ENCODE measurements at regions not wholly inside any gene's neighbourhood (a gene's known extent, or its start where the extent isn't known, plus 50 kb on each side); places are given as distances from the start of the nearest gene placed in this dataset.
"Not testable (repeated sequence)": the region's sequence is repeated elsewhere in the genome, so short reads cannot be mapped to it uniquely, and the experiment has no call there.

DNA sequence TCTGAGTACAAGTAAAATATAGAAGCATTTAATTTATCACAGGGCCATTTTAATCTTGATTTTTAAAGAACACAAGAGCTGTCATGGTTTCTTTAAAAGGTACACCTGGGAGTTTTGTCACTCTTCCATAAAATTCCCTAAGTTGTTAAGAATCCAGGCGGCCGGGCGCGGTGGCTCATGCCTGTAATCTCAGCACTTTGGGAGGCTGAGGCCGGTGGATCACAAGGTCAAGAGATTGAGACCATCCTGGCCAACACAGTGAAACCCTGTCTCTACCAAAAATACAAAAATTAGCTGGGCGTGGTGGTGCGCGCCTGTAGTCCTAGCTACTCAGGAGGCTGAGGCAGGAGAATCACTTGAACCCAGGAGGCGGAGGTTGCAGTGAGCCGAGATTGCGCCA, 278.3 kb downstream of the PCDH17 start:
- not testable (repeated sequence) for DNase-seq (ENCODE audit: low spot score)

DNA sequence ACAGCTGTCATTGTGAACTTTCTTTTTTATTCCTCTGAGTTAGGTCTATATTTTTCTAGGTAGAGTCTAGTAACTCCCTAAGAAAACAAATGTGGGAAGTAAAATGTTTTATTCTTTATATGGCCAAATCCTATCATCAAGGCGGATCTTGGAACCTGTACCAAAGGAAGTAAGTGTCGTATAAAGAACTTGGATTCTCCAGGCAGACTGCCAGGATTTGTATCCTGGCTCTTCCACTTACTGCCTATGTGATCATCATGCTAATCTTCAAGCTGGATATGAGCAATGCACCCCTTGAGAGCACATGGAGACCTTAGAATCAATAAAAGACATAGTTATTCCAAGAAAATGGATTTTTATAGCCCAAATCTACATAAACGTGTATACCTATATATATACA, 286.5 kb downstream of the PCDH17 start:
- no peak for DNase-seq (ENCODE audit: low spot score)

DNA sequence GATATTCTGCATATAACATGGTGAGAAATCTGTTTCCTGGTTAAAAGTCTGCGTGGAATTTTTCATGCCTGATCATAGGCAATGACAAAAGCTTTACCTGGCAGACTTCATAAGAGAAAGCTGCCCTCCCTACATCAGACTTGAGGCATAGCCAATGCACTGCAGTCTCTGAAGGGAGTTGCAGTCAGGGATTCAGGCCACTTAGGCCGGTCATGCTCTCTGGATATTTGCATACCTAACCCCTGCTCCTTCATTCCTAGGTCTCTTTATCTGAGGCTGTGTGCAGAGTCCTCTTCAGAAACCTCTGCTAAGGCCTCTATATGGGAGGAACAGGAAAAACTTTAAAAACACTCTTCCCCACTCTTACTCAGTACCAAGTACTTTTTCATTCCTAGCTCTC, 287.4 kb downstream of the PCDH17 start:
- no peak for DNase-seq (ENCODE audit: low spot score)

DNA sequence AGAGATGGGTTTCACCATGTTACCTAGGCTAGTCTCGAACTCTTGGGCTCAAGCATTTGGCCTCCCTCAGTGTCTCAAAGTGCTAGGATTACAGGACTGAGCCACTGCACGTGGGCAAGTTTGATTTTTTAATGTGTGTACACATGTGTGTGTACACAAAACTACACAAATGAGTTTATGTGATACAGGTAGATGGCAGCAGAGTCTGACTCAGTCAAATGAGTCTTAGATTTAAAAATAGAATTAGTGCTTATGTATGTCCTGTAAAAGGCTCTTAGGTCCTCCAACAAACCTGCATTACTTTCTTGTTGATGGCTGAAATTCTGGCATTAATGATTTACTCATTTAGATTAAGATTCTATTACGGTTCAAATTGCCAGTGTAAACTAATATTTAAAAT, 293.7 kb downstream of the PCDH17 start:
- DNase-seq (ENCODE audit: low spot score) = no peak

DNA sequence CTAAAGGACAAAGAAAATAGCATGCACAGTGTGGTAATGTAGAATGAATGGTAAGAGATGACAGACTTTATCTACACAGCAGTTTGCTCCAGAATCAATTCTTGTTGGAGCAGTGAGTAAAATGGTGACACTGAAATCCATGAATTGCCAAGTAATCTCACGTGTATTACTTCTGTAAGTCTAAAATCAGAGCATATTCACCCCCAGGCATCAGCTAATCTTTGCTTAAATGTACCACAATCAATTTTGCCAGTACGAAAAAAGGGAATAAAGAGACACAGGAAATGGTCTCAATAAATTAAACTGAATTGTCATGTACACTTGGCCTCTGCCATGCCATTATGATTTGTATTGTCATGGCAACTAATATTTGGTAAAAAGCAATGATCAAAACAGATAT, 294.2 kb downstream of the PCDH17 start:
- no peak for DNase-seq (ENCODE audit: low spot score)

DNA sequence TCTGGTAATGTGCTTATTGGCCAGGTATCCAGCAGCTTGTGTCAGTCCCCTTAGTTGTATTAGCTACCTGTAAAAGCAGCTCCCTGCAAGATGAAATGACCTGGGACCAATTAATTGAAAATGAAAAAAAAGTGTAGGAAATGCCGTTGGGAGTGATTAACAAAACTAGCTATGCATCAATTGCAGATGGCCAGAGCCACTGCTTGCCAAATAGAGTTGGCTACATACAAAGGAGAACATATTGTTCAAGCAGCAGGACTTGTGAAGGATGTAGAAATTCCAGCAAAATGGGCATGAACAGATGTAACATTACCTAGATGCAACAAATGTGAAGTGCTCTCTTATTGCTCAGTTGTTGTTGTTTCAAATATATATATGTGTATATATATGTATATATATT, 300.5 kb downstream of the PCDH17 start:
- DNase-seq (ENCODE audit: low spot score) = no peak

DNA sequence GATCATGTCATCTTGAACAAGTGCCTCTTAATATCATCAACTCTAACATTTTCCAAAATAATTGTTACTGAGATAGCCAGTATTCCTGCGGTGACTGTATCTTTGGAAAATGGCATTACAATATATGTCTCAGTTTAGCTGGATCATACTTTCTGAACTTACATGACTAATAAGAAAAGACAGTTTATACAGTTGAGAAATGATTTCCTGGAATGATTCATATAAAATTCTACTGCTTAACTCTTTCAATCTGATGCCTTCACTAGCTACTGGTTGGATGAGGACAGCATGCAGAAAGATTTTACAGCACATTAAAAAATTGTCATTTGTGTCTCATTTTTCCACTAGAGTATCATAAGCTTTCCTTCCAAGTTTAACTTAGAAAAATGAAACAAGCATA, 302.1 kb downstream of the PCDH17 start:
- DNase-seq (ENCODE audit: low spot score) = no peak

DNA sequence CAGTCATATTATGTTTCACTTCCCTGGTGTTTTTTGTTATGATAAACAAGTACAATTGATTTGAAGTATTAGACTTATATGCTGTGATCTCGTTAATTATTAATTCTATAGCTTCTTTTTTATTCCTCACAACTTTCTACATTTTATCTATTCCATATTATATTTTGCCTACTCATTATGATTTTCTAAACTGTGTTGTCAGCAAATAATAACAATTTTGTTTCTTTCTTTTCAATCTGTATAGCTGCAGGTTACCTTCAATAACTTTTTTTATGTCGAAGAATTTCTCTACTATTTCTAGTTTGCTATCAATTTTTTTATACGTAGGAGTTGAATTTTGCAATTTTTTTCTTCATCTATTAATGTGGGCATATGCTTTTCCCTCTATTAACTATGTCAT, 304.4 kb downstream of the PCDH17 start:
- DNase-seq (ENCODE audit: low spot score) = no peak

DNA sequence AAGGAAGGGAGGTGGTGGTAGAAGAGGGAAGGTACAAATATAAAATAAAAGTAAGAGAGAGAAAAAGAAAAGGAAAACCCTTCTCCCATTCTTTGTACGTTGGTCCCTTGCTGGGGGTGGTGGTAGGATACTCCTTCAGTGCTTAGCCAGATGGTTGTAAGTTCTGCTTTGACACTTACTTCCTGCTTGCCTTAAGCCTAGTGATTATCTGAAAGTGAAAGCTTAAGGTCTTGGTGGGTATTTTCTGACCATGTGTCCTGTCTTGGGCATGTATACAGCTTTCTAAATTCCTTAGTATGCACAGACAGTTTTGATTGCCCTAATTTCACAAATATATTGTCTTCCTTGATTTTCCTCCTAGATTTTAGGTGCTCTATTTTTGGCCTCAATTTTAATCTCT, 314.8 kb downstream of the PCDH17 start:
- no peak for DNase-seq (ENCODE audit: low spot score)

DNA sequence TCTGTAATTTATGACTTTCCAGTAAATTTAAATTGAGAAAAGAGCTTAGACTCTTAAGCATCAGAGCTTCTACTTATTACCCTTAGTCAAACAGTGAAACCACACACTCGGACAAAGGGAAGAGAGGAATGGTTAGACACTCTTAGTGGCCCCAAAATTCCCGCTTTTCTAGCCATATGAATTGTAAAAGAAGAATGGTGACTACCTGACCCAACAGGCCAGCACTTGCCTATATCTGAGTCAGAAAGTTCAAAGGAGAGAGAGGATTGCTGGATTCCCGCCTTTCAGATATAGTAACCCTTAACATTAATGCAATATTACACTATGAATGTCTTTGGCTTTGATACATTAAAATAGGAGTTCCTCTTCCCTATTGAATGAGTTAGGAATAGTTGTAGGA, 317.3 kb downstream of the PCDH17 start:
- DNase-seq (ENCODE audit: low spot score) = no peak

DNA sequence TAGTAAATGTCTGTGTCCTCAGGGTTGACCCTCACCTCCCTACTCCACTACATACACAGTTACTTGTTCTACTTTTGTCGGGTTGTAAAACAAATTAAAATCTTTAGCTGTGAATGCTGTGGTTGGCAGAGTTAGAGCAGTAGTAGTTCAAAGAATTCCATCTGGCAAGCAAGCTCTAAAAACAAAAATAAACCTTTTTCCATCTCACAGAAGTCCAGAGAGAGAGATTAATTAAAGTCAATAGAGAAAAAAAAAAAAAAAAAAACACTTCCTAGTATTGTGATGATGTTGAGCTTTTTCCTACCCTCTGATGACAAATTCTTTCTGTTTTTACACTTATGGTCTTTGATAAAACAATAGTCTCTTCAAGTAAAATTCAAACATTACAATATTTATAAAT, 338.4 kb downstream of the PCDH17 start:
- no peak for DNase-seq (ENCODE audit: low spot score)

DNA sequence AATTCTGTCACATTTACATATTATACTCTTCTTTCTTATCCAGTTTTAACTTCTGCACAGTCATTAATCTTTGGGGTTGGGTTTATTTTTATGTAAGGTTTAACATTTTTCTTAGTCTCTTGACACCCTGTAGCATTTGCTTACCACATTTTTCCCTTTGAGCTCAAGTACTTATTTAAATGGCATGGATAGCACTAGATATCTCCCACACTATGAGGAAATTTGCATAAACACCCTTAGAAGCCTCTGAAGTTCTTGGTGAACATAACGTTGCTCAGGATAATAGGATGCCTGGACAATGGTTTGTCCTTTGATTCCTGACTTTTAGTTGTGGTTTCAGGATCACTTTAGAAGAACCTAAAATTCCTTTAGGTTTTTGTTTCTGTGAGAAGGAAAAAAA, 338.9 kb downstream of the PCDH17 start:
- no peak for DNase-seq (ENCODE audit: low spot score)

DNA sequence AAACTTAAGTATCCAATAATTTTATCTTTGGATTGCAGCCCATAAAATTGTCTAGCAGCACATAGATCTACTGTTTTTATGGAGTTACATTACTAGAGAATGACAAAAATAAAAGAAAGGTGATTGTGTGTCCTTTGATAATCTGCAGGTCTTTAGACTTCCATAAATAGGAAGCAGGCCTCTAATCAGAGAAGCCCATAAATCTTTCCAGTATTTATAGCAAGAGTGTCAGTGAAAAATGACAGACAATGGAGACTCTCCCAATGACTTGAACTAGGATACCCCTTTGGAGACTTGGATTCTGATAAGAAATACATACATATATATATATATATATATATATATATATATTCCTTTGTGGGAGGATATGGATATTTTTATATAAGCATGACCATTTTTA, 351.2 kb downstream of the PCDH17 start:
- no peak for DNase-seq (ENCODE audit: low spot score)

DNA sequence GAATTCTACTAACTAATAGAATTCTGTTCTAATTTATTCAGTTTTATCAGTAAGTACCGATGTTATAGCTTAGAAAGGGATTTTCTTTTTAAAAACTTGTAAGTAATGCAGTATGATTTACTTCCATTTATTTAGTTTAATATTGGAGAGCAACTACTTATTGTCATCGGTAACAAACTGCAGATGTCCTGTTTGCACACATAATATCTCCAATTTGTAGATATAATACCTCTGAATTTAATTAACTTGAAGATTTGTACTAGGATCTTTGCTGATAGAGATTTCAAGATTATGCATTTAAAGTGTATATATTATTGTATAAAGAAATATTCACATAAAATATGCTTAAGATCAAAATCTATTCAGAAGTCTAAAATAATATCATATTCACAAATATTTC, 356.7 kb downstream of the PCDH17 start:
- no peak for DNase-seq (ENCODE audit: low spot score)

DNA sequence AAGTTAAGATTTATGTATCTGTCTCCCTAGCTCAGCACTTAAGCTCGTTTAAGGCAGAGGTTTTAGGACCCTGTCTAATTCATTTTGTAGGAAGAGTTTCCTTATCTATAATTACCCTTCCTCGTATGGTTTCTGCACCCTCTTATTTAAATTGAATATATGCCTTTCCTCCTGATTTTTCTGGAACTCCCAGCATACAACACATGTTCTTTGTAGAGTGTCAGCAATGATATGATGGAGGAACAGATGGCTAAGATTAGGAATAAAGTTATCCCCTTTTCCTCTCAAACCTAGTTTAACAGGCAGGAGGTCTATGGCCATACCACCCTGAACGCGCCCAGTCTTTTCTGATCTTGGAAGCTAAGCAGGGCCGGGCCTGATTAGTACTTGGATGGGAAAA, 359.5 kb downstream of the PCDH17 start:
- DNase-seq (ENCODE audit: low spot score) = no peak

DNA sequence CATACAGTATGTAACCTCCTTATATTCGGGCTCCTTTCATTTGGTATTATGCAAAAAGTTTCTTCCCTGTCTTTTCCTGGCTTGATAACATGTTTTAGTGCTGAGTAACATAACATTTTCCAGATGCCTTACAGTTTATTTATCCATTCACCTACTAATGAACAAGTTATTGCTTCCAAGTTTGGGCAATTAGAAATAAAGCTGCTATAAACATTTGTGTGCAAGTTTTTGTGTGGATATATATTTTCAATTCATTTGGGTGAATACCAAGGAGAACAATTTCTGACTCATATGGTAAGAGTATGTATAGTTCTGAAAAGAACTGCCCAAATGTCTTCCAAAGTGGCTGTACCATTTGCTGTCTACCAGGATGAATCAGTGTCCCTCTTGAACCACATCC, 360.9 kb downstream of the PCDH17 start:
- DNase-seq (ENCODE audit: low spot score) = no peak

DNA sequence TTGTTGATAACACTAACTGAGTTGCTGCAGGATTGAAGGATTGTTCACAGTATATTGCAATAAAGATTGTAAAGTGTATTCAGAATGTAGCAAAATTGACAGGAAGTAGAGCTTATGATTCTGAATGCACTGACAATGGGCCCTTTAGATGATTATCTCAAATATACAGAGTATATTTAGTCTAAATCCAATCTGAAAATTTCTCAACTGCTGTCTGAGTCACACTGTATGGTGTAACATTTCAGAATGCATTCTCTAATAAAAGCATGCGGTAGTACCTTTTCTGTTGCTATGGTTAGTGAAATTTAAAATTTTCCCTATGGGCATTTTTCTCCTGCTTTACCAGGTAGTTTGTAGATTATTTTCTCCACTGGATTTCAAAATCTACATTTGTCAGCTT, 365.2 kb downstream of the PCDH17 start:
- no peak for DNase-seq (ENCODE audit: low spot score)

DNA sequence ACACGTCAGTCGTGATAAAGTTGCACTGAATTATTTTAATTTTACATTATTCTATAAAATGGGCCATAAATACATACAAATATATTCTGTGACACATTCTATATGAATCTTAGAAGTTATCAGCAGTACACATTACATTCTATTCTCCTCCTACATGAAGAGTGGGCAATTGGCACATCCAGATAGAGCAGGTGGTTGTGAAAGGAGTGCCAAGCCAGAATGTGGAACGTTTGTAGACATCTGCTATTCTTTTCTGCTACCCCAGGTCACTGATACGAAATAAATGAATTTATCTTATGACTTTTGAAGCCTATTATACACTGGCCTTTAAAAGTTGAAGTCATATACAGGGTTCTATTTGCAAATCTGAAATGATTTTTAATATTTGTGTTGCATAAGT, 373.2 kb downstream of the PCDH17 start:
- DNase-seq (ENCODE audit: low spot score) = no peak

DNA sequence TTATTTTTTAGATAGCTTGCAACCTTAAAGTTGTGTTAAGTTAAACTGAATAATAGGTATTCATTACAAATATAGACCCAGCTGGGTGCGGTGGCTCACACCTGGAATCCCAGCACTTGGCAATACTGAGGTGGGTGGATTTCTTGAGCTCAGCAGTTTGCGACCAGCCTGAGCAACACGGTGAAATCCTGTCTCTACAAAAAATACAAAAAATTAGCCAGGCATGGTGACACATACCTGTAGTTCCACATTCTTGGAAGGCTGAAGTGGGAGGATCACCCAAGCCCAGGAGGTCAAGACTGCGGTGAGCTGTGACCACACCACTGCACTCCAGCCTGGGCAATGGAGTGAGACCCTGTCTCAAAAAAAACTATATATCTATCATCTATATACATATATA, 386.5 kb downstream of the PCDH17 start:
- DNase-seq (ENCODE audit: low spot score) = no peak

DNA sequence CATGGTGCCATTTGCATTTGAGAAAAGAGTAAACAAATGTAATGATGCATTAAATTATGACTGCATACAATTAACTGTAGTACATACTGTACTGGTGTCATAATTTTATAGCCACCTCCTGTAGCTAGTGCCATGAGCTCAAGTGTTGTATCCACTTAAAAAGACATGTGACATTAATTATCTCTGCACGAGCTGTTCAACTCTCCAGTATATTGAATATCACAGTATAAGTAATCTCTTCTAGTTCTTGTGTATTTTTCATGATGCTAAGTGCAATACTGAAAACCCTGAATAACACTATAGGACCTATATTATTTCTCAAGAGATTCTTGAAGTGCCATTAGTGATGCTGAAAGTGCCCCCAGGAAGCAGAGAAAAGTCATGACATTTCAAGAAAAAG, 387.3 kb downstream of the PCDH17 start:
- no peak for DNase-seq (ENCODE audit: low spot score)

DNA sequence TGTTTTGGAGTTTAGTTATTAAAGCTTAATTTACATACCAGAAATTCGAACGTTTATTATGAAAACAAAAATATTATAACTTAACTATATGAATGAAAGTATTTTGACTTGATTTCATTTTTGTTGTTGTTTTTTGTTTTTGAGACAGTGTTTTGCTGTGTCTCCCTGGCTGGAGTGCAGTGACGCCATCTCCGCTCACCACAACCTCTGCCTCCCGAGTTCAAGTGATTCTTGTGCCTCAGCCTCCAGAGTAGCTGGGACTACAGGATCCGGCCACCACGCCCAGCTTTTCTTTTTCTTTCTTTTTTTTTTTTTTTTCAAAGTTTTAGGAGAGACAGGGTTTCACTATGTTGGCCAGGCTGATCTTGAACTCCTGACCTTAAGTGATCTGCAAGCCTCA, 392.6 kb downstream of the PCDH17 start:
- DNase-seq (ENCODE audit: low spot score) = no peak

DNA sequence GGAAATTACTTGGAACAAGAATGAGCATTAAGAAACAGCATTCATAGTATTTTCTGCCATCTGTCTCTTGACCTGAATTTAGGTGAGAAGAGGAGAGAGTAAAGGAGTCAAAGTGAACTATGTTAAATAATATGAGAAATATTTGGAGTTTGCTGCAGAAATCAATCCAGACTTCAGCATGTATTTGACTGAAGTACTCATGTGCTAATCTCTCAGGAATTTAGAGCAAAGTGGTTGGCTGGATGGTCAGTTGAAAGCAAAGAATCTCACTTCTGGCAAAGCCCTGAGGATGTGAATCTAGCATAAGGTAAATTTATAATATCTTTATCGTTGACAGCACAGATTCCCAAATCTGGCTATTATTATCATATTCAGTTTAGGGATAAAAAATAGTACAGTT, 394.3 kb downstream of the PCDH17 start:
- no peak for DNase-seq (ENCODE audit: low spot score)

DNA sequence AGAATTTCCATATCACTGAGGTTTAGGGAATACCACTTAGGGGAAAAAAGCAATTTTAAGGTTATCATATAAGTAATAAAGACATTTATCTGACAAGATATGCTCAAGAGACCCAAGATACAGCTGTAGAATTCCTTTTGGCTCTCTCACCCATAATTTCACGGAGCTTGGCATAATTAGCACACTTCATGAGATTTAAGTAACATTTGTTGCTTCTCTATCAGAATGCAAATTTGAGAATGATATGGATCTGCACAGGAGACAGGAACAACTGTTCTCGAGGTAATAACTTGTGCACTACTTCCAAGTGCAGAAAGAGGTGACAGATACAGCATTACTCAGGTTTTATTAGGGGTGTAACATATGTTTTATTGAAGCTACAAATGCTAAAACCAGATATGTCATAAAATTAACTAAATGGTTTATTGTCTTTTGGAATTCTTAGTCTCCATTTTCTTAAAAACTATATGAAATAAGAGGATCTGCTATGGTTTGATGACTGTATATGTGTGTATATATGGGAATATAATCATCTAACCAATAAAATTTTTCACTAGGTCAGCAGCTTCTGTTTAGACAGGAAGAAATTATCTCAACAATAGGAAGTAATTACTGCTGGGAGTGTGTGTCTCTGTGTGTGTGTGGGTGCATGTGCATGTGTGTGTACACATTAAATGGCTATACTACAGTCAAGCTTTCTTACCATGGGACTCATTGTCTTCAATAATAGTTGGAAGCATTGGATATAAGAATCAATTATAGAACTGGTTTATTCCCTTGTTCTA, 401.3 kb downstream of the PCDH17 start:
- no peak for DNase-seq (ENCODE audit: low spot score)

DNA sequence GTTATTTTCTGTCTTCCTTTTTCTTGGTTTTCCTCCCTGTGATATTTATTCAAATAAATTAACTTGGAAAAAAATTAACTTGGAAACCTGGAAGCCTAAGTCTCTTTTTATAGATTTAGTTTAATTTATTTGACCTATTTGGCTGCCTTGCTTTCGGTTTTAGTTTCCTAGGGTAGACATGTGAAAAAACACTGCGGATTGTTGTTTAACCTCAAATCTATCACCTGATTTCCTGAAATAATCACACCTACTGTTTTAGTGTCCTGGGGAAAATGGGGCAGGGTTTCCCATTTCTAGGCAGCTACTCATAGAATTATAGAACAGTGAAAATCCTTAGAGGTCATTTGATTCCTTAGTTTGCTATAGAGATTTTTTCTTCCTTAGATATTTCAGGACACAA, 412.4 kb downstream of the PCDH17 start:
- DNase-seq (ENCODE audit: low spot score) = no peak

DNA sequence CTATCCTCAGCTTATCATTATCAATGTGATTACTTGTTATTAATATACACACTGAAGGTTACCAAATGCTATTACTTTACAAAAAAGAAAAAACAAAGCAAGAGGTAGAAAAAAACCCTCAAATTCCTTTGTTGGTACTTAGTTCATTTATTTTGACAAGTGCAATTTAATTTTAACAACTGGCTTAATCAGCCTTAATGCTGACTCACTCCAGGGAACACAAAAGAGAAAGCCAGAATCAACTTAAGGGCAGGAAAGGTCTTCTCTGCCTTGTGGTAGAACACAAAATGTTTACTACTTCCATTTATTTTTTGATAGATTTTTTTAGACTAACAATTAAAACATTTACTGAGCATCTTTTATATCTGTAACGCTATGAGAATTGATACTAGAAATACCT, 417.1 kb downstream of the PCDH17 start:
- DNase-seq (ENCODE audit: low spot score) = no peak

All from D341Med (cell line).